Liver (tissue), 3 donors: ENCODE measurements at regions not wholly inside any gene's neighbourhood (a gene's known extent, or its start where the extent isn't known, plus 50 kb on each side); places are given as distances from the start of the nearest gene placed in this dataset.

ENCODE experiments used
- EGR1 ChIP-seq, 2 donors: IDR thresholded peaks; 2 replicates each; pipeline ENCODE4 v1.6.1; 2016 to 2018; ENCODE audit warnings: antibody characterized with exemption in 2 of 2, low read depth in 2 of 2
- FOXA1 ChIP-seq: IDR thresholded peaks from 2 replicates; pipeline ENCODE4 v1.6.1; 2016; ENCODE audit warnings: antibody characterized with exemption
- GABPA ChIP-seq, 2 donors: IDR thresholded peaks in 1 of 2; conservative IDR thresholded peaks in 1 of 2; 2 replicates each; pipeline ENCODE4 v1.6.1; 2016; ENCODE audit warnings: antibody characterized with exemption in 2 of 2, mild to moderate bottlenecking in 1 of 2, moderate library complexity in 1 of 2
- JUND ChIP-seq, 2 donors: IDR thresholded peaks; 2 replicates each; pipeline ENCODE4 v1.6.1; 2016; ENCODE audit warnings: antibody characterized with exemption in 2 of 2
- RAD21 ChIP-seq, 2 donors: IDR thresholded peaks; 2 replicates each; pipeline ENCODE4 v1.6.1; 2016; ENCODE audit warnings: antibody characterized with exemption in 2 of 2, mild to moderate bottlenecking in 2 of 2
- RXRA ChIP-seq, 2 donors: IDR thresholded peaks; 2 replicates each; pipeline ENCODE4 v1.6.1; 2017 to 2018; ENCODE audit warnings: antibody characterized with exemption in 2 of 2, mild to moderate bottlenecking in 1 of 2
- SP1 ChIP-seq: IDR thresholded peaks from 2 replicates; pipeline ENCODE4 v1.6.1; 2018; ENCODE audit warnings: antibody characterized with exemption, mild to moderate bottlenecking
- TAF1 ChIP-seq: conservative IDR thresholded peaks from 2 replicates; pipeline ENCODE4 v1.6.1; 2016; ENCODE audit warnings: antibody characterized with exemption, mild to moderate bottlenecking
- YY1 ChIP-seq: IDR thresholded peaks from 2 replicates; pipeline ENCODE4 v1.6.1; 2016; ENCODE audit warnings: antibody characterized with exemption, mild to moderate bottlenecking
- TF ChIP-seq, protein P1 (sequence below): fragments of 150-350 bp; IDR thresholded peaks from 2 replicates; pipeline ENCODE4 v1.5.1; 2017; ENCODE audit warnings: improper control_type of control experiment, low read depth, low read length; ENCODE audit not compliant: missing input control
- TF ChIP-seq, protein P2 (sequence below): IDR thresholded peaks from 2 replicates; pipeline ENCODE4 v1.6.1; 2016; ENCODE audit warnings: antibody characterized with exemption
- TF ChIP-seq, protein P3 (sequence below): IDR thresholded peaks from 2 replicates; pipeline ENCODE4 v1.6.1; 2016; ENCODE audit warnings: antibody characterized with exemption, mild to moderate bottlenecking
- TF ChIP-seq, protein P4 (sequence below): IDR thresholded peaks from 2 replicates; pipeline ENCODE4 v1.6.1; 2016; ENCODE audit warnings: antibody characterized with exemption
- TF ChIP-seq, protein P5 (sequence below): IDR thresholded peaks from 2 replicates; pipeline ENCODE4 v1.6.1; 2016; ENCODE audit warnings: antibody characterized with exemption
- donor health status: healthy.
- donor health status: healthy.

DNA sequence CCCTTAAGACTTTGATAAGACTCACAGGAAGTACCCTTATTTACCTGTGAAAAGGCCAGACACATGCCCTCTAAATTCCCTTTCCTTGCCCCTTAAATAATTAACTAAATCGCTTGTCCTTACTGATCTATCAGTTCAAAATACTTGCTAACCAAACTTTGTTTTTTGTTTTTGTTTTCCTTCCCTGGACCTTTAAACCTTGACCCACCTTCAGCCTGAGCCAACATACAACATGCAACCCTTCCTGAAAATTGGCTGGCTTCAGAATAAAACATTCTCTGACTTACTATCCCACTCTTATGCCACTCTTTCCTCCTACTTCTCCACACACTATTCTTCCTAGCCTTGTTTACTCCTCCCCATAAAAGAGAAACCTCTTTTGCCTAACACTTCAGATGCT is 448.1 kb upstream of the TRAM1L1 start:
- TF ChIP-seq, protein P1, sequence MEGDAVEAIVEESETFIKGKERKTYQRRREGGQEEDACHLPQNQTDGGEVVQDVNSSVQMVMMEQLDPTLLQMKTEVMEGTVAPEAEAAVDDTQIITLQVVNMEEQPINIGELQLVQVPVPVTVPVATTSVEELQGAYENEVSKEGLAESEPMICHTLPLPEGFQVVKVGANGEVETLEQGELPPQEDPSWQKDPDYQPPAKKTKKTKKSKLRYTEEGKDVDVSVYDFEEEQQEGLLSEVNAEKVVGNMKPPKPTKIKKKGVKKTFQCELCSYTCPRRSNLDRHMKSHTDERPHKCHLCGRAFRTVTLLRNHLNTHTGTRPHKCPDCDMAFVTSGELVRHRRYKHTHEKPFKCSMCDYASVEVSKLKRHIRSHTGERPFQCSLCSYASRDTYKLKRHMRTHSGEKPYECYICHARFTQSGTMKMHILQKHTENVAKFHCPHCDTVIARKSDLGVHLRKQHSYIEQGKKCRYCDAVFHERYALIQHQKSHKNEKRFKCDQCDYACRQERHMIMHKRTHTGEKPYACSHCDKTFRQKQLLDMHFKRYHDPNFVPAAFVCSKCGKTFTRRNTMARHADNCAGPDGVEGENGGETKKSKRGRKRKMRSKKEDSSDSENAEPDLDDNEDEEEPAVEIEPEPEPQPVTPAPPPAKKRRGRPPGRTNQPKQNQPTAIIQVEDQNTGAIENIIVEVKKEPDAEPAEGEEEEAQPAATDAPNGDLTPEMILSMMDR, result no peak
- TF ChIP-seq SP1 (peak; percentile 72), FOXA1 (no peak), RAD21 (IDR thresholded peaks at IDR 0.05) (no peak), TAF1 (no peak), YY1 (no peak), GABPA (IDR thresholded peaks at IDR 0.05 in 1 of 2, conservative IDR thresholded peaks at IDR 0.05 in 1 of 2) (no peak), JUND (IDR thresholded peaks at IDR 0.05) (no peak), EGR1 (IDR thresholded peaks at IDR 0.05; ENCODE audit: low read depth in 2 of 2) (no peak), RXRA (IDR thresholded peaks at IDR 0.05) (peak; percentile 43 to 59)
- TF ChIP-seq, protein P2, sequence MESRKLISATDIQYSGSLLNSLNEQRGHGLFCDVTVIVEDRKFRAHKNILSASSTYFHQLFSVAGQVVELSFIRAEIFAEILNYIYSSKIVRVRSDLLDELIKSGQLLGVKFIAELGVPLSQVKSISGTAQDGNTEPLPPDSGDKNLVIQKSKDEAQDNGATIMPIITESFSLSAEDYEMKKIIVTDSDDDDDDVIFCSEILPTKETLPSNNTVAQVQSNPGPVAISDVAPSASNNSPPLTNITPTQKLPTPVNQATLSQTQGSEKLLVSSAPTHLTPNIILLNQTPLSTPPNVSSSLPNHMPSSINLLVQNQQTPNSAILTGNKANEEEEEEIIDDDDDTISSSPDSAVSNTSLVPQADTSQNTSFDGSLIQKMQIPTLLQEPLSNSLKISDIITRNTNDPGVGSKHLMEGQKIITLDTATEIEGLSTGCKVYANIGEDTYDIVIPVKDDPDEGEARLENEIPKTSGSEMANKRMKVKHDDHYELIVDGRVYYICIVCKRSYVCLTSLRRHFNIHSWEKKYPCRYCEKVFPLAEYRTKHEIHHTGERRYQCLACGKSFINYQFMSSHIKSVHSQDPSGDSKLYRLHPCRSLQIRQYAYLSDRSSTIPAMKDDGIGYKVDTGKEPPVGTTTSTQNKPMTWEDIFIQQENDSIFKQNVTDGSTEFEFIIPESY, result no peak
- TF ChIP-seq, protein P3, sequence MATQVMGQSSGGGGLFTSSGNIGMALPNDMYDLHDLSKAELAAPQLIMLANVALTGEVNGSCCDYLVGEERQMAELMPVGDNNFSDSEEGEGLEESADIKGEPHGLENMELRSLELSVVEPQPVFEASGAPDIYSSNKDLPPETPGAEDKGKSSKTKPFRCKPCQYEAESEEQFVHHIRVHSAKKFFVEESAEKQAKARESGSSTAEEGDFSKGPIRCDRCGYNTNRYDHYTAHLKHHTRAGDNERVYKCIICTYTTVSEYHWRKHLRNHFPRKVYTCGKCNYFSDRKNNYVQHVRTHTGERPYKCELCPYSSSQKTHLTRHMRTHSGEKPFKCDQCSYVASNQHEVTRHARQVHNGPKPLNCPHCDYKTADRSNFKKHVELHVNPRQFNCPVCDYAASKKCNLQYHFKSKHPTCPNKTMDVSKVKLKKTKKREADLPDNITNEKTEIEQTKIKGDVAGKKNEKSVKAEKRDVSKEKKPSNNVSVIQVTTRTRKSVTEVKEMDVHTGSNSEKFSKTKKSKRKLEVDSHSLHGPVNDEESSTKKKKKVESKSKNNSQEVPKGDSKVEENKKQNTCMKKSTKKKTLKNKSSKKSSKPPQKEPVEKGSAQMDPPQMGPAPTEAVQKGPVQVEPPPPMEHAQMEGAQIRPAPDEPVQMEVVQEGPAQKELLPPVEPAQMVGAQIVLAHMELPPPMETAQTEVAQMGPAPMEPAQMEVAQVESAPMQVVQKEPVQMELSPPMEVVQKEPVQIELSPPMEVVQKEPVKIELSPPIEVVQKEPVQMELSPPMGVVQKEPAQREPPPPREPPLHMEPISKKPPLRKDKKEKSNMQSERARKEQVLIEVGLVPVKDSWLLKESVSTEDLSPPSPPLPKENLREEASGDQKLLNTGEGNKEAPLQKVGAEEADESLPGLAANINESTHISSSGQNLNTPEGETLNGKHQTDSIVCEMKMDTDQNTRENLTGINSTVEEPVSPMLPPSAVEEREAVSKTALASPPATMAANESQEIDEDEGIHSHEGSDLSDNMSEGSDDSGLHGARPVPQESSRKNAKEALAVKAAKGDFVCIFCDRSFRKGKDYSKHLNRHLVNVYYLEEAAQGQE, result no peak
- TF ChIP-seq, protein P4, sequence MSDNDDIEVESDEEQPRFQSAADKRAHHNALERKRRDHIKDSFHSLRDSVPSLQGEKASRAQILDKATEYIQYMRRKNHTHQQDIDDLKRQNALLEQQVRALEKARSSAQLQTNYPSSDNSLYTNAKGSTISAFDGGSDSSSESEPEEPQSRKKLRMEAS, result no peak
- TF ChIP-seq, protein P5, sequence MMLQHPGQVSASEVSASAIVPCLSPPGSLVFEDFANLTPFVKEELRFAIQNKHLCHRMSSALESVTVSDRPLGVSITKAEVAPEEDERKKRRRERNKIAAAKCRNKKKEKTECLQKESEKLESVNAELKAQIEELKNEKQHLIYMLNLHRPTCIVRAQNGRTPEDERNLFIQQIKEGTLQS, result no peak
